NAMALWA (cell line): ENCODE measurements at regions not wholly inside any gene's neighbourhood (a gene's known extent, or its start where the extent isn't known, plus 50 kb on each side); places are given as distances from the start of the nearest gene placed in this dataset.

Experiments used
- DNase-seq: peaks from one replicate; pipeline ENCODE4 v3.0.0-alpha.2; 2015; ENCODE audit warnings: low spot score

DNA sequence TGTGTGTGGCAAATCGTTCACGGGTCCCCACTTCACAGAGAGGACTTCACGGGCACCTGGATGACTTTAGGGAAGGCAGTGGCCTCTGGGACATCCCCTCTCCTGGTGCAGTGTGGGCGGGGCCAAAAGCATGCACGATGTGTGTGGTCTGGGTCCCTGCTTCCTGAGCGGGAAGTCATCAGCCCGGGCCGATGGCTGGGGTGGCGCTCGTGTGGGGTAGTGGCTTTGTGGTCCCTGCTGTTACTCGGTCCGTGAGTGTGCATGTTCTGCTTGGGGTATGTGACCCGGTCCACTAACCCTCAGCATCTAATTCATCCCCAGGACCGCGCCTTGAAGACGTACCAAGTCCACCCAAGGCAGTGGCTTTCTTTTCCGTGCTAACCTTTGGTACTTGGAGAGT lies 142.5 kb upstream of the RTL1 start:
- no peak for DNase-seq

DNA sequence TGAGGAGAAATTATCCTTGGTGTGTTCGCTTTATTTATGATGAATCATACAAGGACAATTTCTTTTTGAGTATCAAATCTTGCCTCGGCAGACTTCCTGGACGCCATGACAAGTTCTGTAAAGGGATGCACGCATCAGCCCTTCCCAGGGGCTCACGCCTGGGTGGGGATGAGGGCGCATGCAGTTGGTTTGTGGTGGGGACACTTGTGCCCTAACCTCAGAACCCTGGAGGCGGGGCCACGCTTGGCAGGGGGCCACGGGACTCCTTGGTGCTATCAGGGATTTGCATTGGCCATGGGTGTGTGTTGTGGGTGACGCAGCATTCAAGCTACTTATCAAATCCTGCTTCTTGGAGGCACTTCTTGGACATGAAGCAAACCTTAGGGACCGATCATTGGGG lies 143.8 kb upstream of the RTL1 start:
- no peak for DNase-seq

- DNase-seq, result no peak
These were observed 145.2 kb upstream of the RTL1 start for GRCh38 chr14:101048766-101049165.

DNA sequence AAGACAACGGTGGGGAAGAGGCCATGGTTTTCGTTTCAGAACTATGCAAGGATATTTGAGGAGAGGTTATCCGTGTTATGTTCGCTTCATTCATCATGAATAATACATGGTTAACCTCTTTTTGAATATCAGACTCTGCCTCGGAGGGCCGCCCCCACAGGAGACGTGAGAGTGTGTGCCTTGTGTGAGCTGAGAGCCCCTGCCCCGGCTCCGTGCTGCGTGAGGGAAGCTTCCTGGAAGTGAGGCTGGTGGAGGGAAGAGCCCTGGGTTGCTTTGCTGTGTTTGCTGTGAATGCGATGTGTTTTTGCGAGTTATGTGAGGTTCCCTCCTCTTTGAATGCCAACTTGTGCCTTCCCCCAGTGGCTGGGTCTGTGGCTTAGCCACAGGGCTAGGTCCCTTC lies 146.0 kb upstream of the RTL1 start:
- DNase-seq, result no peak

GRCh38 chr14:101049942-101050341 lies 146.4 kb upstream of the RTL1 start:
- DNase-seq, result no peak

GRCh38 chr14:101050901-101051490 lies 147.5 kb upstream of the RTL1 start:
- no peak for DNase-seq

DNA sequence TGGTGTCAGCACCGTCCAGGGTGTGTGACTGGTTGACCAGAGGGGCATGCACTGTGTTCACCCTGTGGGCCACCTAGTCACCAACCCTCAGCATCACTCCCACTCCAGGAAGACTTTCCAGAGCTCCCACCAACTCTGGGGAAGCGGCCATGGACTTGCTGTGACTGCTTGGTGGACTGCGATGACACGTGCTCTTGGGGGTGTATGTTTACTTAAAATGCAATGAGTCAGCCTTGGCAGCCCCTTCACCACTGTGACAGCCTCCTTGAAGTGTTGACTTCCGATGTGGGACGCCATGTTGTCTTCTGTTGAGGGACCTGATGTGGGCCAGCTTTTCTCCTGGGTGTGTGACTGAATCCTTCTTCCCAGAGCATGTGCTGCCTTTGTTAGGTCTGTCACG lies 151.1 kb upstream of the RTL1 start:
- no peak for DNase-seq

DNA sequence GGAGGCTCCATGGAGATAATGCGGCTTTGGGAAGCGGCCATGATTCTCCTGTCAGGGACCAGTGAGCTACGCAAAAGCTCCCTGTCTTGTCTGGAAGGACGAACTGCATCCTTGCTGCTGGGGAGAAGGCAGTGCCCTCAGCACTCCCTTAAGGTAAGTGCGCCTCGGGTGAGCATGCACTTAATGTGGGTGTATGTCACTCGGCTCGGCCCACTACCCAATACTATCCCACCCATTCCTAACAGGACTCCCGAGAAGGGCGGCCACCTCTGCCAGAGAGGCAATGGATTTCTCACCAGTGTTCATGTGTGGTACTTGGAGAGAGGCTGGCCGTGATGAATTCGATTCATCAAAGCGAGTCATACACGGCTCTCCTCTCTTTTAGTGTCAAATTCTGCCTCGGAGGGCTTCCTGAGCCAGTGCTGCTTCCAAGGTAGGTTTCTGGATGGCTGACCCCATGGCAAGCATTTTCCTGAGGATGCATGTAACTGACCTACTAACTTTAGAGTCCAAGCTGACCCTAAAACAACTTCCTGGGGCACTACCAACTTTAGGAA lies 151.7 kb upstream of the RTL1 start:
- no peak for DNase-seq

DNA sequence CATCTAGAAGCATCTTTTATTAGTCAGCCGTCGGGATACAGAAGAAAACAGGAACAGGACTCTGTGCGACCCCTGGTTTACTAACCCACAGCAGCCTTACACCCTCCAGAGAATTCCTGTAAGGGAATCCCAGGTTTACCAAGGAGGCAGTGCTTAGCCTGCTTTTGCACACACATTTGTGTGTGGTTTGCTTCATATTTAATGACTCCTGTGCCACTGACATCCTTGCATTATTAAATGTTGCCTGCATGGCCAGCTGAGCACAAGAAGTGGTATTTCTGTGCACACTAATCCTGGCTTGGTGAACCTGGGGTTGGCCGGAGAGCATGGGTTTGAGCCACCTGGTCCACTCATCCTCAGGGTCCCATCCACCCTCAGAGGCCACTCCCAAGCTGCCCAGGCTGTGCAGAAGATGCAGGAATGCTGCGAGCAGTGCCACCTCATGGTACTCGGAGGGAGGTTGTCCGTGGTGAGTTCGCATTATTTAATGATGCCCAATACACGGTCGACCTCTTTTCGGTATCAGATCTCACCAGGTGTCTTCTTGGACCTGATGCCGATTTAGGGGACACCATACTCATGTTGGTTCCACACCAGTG lies 152.4 kb upstream of the RTL1 start:
- no peak for DNase-seq

- DNase-seq, result no peak
These were observed 152.9 kb upstream of the RTL1 start for GRCh38 chr14:101056446-101056845.

DNA sequence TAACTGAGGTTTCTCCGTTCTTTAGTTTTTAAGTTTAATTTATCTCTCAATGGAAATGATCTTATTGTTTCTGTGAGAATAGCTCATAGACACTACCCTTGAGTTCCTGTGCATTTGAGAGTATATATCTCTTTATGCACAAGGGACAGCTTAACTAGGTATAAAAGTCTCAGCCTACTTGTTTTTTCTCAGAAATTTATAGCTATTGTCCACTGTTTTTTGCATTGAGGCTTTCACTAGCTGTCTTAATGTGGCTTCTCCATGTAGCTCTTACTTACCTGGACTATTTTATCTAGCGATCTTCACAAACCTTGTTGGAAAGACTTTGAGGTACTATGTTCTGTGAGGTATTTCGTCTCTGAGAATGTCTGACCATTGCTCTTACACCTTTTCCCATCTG lies 153.9 kb upstream of the RTL1 start:
- no peak for DNase-seq

GRCh38 chr14:101058571-101058970 lies 155.0 kb upstream of the RTL1 start:
- DNase-seq, result no peak

DNA sequence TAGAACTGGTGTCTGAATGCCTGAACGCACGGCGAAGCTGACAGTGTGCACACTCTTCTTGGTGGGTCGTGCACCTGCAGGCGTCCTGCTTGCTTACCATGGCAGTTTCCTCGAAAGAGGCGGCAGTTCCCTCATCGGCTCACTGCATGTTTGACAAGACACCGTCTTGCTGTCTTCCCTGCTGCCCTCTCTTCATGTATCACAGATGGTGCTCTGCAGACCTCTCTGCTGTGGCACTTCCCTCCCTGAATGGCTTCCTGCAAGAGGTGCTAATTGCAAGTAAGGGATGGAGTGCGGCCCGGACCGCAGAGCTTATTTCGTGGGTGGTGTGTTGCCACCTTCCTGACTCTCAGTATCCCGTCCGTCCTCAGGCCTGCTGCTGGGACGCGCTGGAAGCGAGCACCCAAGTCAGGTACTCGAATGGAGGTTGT lies 156.7 kb upstream of the RTL1 start:
- no peak for DNase-seq

GRCh38 chr14:101061411-101062064 lies 158.0 kb upstream of the RTL1 start:
- no peak for DNase-seq

DNA sequence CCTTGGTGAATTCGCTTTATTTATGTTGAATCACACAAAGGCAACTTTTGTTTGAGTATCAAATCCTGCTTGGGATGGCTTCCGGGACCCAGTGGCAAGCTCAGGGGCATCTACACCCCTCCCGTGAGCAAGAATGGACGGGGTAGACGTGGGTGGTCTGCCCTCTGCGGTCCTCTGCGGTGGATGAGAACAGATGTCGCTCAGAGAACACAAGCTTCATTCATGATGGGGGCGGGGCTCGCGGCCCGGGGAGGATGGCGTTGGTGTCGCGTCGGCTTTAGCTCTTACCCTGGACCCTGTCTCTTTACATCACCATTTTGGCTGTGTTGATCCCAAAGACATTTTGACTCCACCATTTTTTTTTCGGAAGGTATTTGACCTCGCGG lies 158.5 kb upstream of the RTL1 start:
- DNase-seq, result no peak

GRCh38 chr14:101062601-101063000 lies 159.1 kb upstream of the RTL1 start:
- no peak for DNase-seq

DNA sequence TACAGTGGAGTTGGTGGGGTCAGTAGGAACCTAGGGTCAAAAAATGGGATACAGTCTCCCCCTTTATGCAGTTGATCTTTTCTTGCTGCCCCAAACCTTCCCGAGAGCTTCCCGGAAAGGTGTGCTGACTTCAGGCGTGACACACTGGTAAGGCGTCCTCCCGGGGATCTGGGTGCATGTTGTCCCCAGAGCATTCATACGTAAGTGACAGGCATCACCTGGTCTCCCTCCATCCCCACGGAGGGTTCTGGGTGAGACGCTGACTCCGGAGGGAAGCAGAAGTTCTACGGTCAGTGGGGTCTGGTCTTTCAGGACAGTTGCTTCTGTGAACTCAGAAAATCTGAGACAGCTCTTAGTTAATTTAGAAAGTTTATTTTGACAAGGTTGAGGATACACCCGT lies 159.6 kb upstream of the RTL1 start:
- DNase-seq, result no peak

- no peak for DNase-seq
These were observed 160.7 kb upstream of the RTL1 start for GRCh38 chr14:101064121-101064661.

DNA sequence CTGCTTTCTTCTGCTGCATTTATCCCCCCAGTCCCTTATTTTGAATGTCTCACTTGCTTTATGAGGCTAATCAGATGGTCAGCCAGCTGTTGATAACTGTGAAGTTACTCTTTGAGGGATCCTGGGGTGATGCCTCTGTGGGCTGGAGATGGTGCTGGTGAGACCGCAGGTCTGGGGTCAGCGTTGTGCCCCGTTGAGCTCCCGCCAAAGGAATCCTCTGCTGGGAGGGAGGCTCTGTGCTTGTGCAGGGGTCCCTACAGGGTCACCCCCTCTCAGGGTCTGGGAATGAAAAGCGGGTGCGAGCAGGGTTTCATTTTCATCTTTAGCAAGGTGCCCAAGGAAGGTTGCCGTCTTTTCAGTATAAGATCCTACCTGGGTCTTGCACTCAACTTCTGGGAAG lies 161.2 kb upstream of the RTL1 start:
- no peak for DNase-seq

GRCh38 chr14:101065246-101065645 lies 161.7 kb upstream of the RTL1 start:
- no peak for DNase-seq

DNA sequence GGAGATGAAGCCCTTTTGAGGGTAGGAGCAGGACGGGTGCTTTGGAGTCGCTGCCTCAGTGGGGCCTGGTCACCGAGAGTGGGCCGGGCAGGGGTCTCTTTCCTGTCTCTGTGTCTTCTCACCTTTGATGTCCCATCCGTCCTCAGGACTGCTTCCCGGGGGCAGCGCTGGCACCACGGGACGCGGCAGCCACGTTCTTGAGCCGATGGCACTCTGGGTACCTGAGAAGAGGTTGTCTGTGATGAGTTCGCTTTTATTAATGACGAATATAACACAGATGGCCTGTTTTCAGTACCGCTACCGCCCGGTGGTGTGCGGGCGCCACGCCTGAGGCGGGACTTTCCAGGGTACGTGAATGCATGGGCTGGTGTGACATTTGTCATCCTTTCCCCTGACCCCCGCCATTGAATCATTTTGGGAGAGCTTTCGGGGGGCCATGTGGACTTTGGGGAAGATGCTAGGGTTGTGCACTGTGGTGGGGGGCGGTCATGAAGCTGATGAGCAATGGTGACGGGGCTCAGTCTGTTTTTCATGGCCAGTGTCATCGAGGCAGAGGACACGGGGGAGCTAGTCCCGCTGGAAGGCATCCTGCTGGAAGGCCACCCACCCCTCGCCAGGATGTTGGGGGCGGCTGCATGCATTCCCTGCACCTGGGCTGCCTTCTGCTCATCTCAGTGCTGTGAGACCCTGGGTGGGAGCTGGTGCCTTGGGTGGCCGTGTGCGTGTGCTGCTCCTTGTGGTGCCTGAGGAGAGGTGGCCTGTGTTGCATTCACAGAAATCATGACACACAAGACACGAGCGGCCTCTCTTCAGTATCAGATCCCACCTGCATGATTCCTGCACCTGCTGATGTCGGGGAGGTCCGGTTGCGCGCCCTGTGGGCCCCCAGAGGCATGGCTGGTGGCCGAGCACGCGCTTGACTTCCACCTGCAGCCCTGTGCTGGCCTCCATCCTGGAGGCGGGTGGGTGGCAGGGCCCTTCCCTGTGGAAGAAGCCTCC lies 162.5 kb upstream of the RTL1 start:
- DNase-seq, result no peak
